Cardiac muscle cell (in vitro differentiated cells and primary cell): ENCODE measurements at regions not wholly inside any gene's neighbourhood (a gene's known extent, or its start where the extent isn't known, plus 50 kb on each side); places are given as distances from the start of the nearest gene placed in this dataset.

ENCODE experiments used
- DNase-seq, 2 donors: peaks; one replicate each; pipeline versions ENCODE4 v3.0.0 to v3.0.0-alpha.2; 2010 to 2017; ENCODE audit warnings: low read depth in 1 of 2, low spot score in 1 of 2
- H3K27ac ChIP-seq: fragments of 200-600 bp; sonication (generic); 2 replicates; pipeline ENCODE4 v1.5.1; 2016
- H3K27me3 ChIP-seq: fragments of 200-600 bp; sonication (generic); 2 replicates; pipeline ENCODE4 v1.6.0; 2016; ENCODE audit warnings: control low read depth
- H3K36me3 ChIP-seq: fragments of 200-600 bp; sonication (generic); 2 replicates; pipeline ENCODE4 v1.5.1; 2016; ENCODE audit warnings: control low read depth
- H3K4me1 ChIP-seq: fragments of 200-600 bp; sonication (generic); 2 replicates; pipeline ENCODE4 v1.8.1; 2017; ENCODE audit warnings: low read depth, mild to moderate bottlenecking, mixed run types
- H3K4me3 ChIP-seq: fragments of 200-600 bp; sonication (generic); 2 replicates; pipeline ENCODE4 v1.5.1; 2016; ENCODE audit warnings: mild to moderate bottlenecking
- H3K9me3 ChIP-seq: fragments of 200-600 bp; sonication (generic); 2 replicates; pipeline ENCODE4 v1.5.1; 2017; ENCODE audit warnings: low read depth, mild to moderate bottlenecking, control low read depth
- TF ChIP-seq, protein P1 (sequence below): IDR thresholded peaks from 2 replicates; pipeline ENCODE4 v1.5.1; 2012; ENCODE audit warnings: low read depth, mild to moderate bottlenecking, low read length

DNA sequence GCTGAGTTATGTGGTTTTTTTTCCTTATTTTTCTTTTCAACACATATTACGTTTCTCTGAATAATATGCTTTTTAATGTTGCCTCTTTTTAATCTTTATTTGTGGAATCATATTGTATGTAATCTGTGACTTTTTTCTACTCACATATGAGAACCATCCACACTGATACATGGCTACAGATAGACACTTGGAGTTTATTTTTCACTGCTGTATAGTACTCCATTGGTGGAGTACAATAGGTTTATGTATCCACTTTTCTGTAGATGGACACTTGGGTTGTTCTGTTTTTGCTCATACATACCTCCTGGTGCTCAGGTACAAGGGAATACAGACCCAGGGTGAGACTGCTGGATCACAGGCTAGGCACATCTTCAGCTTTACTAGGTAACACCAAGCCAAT lies 71.5 kb upstream of the ERG start:
- H3K27ac ChIP-seq = no peak overlapping the region
- DNase-seq = no peak
- peaks cover 10% of the 10 kb centered on the region for H3K27me3 ChIP-seq
- TF ChIP-seq, protein P1, sequence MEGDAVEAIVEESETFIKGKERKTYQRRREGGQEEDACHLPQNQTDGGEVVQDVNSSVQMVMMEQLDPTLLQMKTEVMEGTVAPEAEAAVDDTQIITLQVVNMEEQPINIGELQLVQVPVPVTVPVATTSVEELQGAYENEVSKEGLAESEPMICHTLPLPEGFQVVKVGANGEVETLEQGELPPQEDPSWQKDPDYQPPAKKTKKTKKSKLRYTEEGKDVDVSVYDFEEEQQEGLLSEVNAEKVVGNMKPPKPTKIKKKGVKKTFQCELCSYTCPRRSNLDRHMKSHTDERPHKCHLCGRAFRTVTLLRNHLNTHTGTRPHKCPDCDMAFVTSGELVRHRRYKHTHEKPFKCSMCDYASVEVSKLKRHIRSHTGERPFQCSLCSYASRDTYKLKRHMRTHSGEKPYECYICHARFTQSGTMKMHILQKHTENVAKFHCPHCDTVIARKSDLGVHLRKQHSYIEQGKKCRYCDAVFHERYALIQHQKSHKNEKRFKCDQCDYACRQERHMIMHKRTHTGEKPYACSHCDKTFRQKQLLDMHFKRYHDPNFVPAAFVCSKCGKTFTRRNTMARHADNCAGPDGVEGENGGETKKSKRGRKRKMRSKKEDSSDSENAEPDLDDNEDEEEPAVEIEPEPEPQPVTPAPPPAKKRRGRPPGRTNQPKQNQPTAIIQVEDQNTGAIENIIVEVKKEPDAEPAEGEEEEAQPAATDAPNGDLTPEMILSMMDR = no peak
- no peak overlapping the region for H3K4me3 ChIP-seq
- H3K9me3 ChIP-seq = no peaks in the 10 kb centered on the region
- no peaks in the 10 kb centered on the region for H3K36me3 ChIP-seq
- H3K4me1 ChIP-seq = peaks cover 8% of the 10 kb centered on the region

DNA sequence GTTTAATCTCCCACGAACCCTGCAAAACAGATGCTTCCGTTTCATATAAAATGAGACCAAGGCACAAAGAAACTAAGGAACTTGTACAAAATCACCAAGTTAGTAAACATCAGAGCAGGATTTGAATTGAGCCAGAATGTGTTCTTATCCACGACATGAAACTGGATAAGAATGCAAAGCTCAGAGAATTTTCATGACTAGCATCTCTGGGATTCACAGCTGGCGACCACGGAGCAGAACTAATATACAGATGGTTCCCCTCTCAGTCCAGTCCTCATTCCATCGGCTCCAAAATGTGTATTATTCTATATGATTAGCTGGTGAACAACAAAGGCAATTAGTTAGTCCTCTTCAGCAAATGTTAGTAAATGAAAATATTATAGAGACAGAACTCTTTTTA lies 72.3 kb upstream of the ERG start:
- peaks cover 16% of the 10 kb centered on the region for H3K4me1 ChIP-seq
- TF ChIP-seq, protein P1 = no peak
- no peaks in the 10 kb centered on the region for H3K9me3 ChIP-seq
- peaks cover 10% of the 10 kb centered on the region for H3K27me3 ChIP-seq
- no peak overlapping the region for H3K27ac ChIP-seq
- DNase-seq = no peak
- no peaks in the 10 kb centered on the region for H3K36me3 ChIP-seq
- H3K4me3 ChIP-seq = no peak overlapping the region

DNA sequence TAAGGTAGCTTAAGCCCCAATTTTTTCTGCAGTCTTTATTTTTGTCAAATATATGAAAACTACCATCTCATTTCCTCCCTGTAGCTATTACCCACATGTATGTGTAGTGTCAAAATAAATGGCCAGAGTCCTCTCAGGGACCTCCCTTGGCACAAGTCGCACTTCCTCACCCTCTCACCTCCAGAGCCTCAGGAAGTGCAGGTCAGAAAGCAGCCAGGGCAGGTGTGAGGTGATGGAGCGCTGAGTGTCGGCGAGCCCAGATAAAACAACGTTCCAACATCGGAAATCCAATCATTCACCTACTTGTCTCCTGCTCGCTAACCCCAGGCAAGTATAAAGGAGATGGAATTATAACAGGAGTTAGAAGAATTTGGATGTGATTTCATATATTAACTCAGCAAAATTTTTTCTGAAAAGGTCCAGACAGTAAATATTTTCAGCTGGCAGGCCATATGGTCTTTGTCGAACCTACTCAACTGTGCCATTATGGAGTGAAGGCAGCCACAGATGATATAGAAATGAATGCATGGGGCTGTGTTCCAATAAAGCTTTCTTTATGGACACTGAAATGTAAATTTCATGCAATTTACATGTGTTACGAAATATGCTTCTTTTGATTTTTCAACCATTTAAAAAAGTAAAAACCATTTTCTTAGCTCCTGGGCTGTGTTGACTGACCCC lies 76.8 kb upstream of the ERG start:
- Histone ChIP-seq H3K4me3 (no peak overlapping the region), H3K36me3 (no peaks in the 10 kb centered on the region), H3K27ac (no peak overlapping the region), H3K9me3 (no peaks in the 10 kb centered on the region), H3K4me1 (peaks cover 16% of the 10 kb centered on the region), H3K27me3 (peaks cover 2% of the 10 kb centered on the region)
- TF ChIP-seq, protein P1 = no peak
- DNase-seq = peak in 1 of 2 donors; percentile 64

DNA sequence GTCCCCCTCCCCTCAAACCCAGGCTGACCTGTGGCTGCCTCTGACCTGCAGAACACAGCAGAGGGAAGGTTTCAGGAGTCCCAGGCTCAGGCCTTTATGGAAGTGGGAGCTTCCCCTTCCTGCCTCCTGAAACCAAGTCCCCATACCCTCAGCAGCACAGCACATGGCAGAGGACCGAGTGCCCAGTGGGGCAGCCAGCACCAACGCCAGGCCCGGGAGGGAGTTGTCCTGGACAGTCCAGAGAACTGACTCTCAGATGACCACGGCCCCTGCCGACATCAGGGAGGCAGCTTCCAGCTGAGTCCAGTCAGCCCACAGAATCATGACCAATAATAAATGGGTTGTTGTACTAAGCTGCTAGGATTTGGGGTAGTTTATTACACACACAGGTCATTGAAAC lies 79.6 kb upstream of the ERG start:
- H3K27ac ChIP-seq = no peak overlapping the region
- H3K4me3 ChIP-seq = no peak overlapping the region
- H3K36me3 ChIP-seq = no peaks in the 10 kb centered on the region
- DNase-seq = no peak
- H3K27me3 ChIP-seq = peaks cover 2% of the 10 kb centered on the region
- H3K9me3 ChIP-seq = no peaks in the 10 kb centered on the region
- TF ChIP-seq, protein P1 = no peak
- H3K4me1 ChIP-seq = peaks cover 16% of the 10 kb centered on the region

DNA sequence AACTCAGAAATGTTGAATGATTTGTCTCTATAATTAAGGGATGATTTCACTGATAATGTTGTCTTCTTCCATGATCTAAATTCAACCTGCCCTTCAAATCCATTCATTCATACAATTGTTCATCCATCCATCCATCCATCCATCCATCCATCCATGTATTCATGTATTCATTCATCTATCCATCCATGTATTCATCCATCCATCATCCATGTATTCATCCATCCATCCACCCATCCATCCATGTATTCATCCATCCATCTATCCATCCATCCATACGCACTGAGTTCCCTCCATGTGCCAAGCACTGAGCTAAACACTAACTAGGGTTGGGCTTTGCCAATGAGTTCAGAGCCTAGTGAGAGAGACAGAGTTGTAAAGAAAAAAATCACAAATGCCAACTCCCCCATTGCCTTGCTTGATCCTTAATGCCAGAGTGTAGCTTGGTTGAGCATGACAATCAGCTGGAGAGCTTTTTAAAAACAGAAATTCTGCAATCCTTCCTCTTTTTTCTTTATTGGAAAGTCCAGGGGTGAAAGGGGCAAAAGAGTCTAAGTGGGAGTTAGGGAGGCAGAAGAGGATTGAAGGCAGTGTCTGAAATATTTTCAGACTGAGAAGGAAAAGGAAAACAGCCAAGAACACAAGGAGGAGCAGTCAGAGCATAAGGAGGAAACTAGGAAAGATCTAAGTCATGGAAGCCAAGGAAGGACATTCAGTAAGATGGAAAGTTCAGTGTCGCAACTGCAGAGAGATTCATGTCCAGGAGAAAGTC lies 92.4 kb upstream of the ERG start:
- Histone ChIP-seq H3K27ac (no peak overlapping the region), H3K9me3 (no peaks in the 10 kb centered on the region), H3K4me1 (no peaks in the 10 kb centered on the region), H3K27me3 (no peaks in the 10 kb centered on the region), H3K36me3 (no peaks in the 10 kb centered on the region), H3K4me3 (no peak overlapping the region)
- TF ChIP-seq, protein P1 = no peak
- DNase-seq = no peak
